ENCODE measurements at regions not wholly inside any gene's neighbourhood (a gene's known extent, or its start where the extent isn't known, plus 50 kb on each side); places are given as distances from the start of the nearest gene placed in this dataset.
"Not testable (repeated sequence)": the region's sequence is repeated elsewhere in the genome, so short reads cannot be mapped to it uniquely, and the experiment has no call there.

DNA sequence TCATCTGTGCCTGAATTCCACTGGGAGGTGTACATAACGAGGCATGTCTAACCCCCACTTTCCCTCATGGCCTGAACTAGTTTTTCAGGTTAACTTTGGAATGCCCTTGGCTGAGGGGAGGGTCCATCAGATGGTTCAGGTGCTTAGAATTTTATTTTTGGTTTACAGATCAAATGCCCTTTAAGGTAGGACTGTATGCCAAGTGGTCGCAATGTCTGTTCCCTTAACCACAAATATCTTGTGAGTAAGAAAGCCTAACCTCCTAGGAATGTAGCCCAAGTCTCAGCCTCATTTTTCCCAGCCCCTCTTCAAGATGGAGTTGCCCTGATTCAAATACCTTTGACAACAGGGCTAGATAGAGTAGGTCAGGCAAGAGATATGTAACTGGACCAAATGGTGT lies 78.4 kb downstream of the RNASET2 start:
- no peak for DNase-seq

DNA sequence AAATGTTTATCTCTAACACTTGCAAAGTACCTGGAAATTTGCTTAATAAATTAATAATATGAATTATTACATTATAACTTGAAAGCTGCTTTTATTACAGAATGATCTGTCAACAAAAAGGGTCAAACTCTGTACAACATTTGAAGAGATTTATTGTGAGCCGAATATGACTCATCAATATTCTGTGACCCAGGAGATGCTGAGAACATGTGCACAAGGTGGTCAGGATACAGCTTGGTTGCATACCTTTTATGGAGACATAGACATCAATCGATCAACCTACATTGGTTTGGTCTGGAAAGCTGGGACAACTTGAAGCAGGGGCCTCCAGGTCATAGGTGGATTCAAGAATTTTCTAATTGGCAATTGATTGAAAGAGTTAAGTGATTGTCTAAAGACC lies 79.0 kb downstream of the RNASET2 start:
- DNase-seq = no peak

DNA sequence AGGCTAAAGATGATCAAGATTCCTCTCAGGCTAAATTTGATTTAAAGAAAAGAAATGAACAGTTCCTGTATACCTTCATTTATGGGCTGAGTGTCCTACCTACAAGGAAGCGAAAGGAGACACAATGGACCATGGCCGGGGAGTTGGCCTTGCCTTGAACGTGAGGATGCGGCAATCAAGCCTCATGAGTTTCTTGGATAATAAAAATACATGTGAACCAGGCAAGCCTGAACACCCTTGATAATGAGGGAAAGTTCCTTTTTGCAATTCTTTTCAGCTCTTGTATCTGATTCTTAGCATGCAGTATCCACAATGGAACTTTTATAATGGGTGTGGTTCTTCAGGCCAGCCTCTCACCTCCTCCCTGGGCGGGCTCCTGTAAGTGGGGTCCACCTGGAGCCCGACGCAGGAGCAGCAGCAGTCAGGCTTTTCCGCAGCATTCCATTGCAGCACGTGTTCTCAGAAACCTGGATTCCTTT lies 83.8 kb downstream of the RNASET2 start:
- no peak for DNase-seq

DNA sequence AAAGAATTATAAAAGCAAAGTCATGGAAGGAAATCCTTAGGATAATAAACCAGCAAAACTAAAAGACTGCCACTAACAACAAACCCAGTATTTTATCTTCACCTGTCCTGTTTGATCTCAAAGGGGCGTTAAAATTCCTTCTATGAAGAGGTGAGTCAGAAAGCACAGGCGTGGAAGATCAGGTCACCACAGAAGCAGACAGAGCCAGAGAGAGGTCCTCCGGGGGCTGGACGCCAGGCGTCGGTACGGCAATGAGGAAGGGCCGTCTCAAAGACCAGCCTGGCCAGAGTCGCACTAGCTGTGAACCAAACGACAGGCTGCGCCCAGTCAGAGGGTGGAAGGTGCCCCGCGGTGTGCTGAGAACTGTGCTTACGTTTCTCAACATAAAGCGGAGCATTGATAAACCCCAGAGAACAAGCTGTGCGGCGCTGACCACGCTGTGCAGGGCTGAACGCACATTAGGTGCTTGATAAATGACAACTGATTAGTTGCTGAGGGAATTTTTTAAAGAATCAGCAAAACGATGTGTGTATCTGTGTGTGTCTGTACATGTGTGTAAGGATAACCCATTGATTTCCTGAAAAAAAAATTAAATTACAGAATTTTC lies 85.6 kb downstream of the RNASET2 start:
- DNase-seq = no peak

DNA sequence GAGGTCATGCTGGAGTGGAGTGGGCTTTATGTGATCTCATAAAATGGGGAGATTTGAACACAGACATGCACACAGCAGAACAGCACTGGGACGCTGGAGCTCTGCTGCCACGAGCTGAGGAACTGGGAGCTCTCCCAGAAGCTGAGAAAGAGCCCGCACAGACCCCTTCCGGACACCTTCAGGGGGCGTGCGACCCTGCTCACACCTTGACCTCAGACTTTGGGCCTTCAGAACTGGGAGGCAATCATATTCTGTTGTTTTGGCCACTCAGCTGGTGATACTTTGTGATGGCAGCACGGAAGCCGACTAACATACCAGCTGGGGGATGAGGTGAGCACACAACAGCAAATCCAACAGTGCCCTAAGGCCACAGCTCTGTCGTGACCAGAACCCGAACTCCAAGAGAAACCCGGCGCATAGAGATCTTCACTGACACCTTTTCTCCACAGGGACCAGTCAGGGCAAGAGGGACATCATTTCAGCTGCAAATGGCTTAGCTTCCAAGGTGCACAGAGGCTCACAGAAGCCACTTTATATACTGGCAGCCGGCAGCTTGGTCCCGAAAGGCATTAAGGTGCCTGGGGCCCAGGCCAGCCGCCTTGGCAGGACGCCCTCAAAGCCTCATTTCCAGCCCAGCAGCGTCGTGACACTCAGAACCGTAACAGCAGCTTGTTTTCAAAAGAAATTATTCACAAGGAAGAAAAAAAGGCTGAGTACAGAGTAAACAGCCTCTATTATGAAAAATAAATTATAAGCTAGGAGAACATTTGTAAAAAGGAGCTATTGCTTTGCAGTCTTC lies 89.3 kb downstream of the RNASET2 start:
- no peak for DNase-seq

DNA sequence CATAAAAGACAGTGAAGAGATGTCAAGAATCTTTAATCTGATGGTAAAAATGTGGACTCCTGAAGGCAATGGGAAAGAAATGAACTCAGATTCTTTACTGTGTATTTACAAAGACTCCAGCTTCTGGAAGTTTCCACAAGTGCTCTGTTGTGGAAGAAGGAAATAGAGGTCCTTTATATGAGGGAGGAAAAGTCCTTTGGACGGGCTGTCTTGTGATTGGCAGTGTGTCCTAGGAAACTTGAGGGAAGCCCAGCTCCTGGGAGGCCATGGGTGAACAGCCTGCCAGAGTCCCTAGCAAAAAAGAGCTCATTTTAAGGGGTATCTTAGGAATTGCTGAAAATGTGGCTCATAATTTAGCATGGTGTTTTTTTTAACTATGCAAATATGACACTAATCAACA lies 92.0 kb downstream of the RNASET2 start:
- no peak for DNase-seq

DNA sequence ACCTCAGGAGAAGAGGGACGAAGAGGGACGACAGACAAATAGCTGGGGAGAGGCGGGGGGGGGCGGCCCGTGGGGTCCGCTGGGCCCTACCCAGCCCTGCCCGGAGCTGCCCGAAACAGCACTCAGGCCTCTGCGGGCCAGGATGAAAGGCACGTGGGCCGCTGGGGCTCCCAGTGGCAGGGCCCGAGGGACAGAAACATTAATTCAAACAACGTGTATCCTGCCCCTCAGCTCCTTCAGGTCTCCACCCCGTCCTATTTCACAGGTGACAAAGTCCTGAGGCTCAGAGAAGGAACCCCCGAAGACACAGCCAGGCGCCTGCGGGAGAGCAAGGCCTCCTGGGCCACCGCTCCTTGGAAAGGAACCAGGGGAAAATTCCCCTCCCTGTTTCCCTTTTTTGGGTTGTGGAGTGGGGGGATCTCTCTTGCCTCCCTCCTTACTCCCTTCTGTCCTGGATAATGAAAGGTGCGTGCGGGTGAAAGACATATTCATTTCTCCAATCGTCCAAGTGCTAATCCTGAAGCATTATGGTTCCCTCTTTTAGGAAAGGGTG lies 93.3 kb downstream of the RNASET2 start:
- no peak for DNase-seq

DNA sequence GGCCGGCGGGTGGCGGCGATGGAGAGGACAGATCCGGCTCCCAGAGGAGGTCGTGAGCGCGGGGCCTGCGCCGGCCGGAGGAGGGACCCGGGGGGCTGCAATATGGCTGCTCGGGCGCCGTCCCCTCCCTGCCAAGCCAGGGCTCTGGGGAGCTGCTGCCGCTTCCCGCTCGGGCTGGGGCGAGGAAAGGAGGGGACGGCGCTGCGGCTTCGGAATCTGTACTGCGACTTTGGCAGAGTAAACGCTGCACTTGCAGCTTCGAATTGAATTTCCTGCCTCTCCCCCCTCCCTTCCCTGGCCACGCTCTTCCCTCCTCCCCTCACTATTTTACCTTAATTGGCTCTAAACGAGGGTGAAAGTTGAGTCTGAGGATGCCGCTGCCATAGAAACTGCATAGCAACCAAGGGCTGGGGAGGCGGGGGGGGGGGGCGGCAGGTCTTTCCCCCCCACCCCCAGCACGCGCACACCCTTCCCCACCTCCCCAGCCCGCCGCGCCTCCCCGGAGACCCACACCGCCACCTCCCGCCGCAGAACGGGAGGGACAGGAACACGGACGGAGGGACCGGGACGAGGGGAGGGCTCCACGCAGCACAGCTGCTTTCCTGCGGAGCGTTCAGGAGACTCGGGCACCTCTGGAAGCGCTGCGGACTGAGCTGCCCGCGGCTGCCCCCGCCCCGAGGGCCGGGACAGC lies 93.9 kb downstream of the RNASET2 start:
- DNase-seq = peak in 1 of 2 donors; percentile 33

DNA sequence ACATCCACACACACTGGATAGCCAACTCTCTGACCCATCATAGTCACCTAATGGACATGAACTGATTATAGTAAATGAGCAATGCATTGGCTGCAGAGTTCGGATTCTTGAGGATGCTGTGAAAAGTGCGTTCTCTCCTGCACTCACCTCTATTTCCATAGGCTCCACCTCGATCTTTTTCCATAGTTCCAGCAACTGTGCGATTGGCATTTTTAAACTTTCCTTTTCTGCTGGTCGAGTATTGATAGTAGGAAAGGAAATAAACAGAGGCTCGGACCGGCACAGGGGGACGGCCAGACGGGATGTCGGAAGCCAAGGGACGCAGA lies 94.4 kb downstream of the RNASET2 start:
- no peak for DNase-seq

DNA sequence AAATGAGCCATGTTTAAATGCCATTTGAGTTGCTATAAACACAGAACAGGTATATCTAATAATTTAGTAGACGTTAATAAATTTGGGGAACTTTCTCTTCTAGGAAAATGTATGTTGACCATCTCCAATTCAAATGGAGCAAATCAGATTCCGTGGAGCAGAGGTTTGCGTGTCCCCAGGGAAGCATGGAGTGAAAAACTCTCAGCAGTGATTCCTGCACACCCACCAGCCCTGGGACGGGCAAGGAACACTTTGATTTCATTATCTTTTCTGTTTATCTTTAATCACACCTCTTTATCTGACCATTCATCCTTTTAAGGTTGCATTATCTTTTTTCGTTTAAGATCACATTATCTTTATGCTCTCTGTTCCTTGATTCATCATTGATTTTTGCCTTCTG lies 95.0 kb downstream of the RNASET2 start:
- no peak for DNase-seq

DNA sequence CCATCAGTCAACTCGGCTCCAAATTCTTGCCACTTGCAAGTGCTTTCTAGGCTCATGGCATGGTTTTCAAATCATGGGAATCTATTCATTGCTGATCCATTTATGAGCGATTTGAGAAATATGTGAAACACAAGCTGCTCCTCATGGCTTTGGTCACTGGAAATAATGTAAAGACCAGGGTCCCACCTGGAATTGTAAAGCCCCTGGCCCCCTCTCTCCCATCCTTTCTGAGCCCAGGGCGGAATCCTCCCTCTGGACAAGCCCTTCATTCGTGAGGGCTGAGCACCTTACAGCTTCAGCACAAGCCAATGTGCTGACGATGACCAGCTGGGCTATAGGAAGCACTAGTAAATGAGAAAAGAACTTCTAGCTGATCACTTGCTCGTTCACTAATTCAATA lies 96.0 kb downstream of the RNASET2 start:
- no peak for DNase-seq

DNA sequence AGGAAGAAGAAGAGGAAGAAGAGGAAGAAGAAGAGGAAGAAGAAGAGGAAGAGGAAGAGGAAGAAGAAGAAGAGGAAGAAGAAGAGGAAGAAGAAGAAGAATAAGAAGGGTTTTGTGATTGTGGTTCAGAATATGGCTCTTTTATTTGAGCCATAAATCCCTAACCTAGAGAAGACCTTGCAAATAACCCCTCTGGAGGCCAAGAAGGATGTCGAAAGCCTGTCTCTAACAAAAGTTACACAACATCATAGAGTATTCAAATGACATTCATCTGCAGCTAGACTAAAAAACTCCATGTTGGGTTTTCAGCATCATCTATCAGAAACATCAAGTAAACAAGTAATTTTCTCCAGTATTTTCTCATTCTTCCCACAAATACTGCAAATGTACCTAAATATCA lies 100.9 kb downstream of the RNASET2 start:
- DNase-seq = no peak

DNA sequence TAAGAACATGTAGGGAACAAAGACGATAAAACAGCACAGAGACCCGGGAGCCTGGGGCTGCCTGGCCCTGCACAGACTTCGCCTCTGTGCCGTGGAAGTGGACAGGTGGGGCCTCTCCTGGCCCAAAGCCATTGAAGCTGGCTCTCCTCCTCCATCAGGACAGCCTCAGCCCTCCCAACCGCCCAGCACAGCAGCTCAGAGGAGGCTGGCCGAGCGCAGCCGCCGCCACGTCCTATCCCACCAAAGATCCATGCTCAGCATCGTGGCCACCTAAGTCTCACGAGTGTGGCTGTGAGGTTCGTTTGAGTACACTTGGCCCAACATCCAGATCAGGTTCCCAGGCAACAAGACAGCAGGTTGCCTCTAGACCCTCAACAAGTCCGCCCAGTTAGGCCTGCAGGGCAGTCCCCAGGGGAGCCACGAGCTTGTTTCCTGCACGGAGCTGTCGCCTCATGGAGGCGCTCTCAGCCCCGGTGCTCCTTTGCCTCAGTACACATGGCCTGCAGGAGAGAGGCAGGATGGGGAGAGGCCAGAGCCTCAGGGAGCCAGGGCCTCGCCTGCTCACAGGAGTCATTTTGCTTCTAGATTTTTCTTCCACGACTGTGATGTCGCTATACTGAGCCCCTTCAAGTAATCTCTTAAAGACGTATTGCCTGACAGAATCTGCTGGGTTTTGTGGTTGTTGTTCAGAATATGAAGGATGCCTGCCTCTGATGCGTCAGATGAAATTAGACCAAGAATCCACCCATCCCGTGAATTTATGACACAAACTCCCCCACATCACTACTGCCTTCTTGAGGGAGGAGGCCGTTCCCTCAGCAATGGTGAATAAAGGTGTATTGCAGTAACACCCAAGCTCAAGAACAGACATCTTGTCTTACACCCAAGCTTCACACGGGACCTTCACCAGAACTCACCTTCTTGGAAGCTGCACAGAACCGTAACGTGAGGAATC lies 102.7 kb downstream of the RNASET2 start:
- DNase-seq = no peak

DNA sequence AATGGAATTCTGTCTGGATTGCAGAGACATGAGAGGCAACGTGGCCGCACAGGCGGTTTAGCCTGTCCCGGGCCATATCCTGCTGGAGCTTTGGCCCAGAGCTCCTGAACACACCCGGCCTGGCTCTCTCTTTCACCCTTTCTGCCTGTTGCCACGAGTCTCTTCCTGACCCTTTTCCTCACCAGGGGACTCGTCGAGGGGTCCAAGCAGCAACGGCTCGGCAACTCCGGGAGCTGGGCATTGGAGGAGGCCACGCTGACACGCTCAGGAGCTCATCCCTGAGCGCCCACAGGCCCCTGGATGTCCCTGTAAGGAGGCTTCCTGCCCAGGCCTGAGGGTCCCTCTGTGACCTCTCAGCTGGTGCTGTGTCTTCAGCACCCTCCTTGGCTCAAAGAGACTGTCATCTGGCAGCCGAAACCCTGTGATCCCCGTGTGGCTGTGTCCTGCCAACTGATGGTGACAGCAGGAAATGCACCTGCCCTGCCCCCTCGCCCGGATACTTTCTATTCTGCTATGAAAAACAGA lies 103.8 kb downstream of the RNASET2 start:
- no peak for DNase-seq

DNA sequence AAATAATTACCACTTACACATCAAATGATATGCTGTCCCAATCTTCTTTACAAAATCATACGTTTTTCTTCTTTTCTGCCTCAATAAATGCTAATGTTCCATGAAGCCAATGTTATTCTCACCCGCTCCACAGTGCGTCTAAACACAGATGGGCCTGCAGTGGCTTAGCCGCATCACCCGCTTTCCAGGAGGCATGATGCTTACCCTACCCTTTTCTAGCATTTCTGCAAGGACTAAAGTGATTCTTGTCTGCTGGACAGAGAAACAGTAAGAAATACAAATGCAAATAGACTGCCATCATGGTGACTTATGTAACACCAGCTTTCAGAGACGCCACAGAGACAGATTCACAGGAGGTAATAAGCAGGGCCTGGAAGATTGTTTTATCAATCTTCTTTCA lies 104.4 kb downstream of the RNASET2 start:
- peak in 1 of 2 donors; percentile 77 for DNase-seq

DNA sequence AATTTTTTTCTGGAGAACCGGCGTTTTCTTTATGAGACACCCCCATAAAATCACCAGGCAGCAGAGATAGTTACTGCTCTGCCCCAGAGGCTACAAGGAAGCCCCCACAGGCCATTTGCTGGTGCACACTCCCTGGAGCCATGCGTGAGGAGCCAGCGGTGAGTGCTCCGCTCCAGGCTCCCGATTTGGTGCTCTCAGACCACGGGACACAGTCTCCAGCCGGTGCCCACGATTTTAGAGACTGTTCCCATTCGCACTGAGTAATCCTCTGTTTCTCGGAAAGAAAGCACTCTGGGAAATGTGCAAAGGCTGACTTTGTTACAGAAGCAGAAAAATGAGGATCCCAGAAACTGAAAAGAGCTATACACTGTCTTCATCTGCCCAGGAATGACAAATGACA lies 104.9 kb downstream of the RNASET2 start:
- DNase-seq = no peak

DNA sequence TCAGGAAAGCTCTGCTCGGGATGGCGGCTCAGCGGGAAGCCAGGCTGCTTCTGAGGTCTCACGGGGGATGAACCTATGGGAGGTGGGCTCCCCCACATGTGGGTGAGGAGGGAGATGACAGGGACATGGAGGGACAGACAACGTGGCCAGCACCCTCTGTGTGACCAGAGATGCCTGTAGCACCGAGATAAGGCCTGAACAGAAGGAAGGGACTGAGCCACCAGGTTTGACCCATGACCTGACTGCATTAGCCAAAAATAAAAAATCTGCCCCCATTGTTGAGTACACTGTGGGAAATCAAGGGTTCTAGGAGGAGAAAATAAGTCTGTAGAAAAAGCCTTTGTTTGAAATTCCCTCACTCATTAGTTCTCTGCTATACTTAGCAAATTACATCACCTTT lies 105.7 kb downstream of the RNASET2 start:
- no peak for DNase-seq

DNA sequence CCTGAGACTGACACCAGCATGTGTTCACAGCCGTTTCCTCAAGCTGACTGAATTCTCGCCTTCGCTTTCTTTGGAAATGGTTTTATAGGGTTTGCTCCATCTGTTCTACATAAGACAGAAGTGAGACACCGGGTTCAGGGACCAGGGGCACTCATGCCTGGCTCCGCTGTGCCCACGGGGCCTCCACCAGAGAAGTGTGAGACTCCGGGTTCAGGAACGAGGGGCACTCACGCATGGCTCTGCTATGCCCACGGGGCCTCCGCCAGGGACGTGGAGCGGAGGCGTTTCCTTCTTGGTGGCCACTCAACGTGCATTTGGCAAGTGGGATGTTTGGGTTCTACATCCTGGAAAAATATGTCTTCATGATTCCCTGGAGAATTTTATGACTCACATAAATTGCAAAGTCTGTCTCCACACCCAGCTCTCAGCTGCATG lies 106.6 kb downstream of the RNASET2 start:
- DNase-seq = no peak

DNA sequence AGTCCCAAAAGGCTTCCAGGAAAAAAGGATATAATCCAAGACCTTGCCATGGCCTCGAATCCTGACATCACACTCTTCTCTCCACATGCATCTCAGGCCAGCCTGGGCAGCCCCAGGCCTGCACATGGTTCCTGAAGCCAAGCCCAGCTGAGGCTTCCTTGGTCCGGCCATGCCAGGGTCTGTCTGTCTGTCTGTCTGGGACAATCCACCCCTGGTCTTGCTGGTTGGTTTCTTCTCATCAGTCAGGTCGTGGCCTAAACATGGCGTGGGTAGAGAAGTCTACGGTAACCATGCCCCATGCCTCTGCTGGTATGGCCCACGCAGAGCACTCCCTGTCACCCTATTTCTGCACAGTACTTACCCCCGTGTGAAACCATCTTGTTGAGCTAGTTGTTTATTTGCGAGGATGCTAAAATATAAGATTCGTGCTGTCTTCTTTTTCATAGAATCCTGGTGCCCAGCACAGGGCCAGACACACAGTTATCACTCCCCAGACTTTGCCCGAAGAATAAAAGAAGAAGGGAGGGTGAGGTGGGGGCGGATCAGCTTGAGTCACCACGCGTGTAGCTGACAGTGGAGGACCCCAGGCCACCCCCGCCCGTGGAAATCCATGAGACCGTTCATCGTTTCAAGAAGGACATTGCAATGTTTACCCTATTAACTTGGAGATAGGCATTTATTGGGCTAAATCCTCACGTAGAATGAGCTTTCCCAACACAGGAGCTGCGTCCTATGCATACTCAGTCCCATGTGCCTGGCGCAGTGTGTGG lies 107.2 kb downstream of the RNASET2 start:
- DNase-seq = no peak

DNA sequence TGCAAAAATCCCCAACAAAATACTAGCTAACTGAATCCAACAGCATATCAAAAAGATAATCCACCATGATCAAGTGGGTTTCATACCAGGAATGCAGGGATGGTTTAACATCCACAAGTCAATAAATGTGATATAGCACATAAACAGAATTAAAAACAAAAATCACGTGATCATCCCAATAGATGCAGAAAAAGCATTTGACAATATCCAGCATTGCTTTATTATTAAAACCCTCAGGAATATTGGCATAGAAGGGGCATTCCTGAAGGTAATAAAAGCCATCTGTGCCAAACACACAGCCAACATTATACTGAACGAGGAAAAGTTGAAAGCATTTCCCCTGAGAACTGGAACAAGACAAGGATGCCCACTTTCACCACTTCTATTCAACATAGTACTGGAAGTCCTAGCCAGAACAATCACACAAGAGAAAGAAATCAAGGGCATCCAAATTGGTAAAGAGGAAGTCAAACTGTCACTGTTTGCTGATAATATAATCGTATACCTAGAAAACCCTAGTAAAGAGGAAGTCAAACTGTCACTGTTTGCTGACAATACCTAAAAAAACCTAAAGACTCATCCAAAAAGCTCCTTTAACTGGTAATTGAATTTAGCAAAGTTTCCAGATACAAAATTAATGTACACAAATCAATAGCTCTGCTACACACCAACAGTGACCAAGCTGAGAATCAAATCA lies 109.8 kb downstream of the RNASET2 start:
- not testable (repeated sequence) for DNase-seq

DNA sequence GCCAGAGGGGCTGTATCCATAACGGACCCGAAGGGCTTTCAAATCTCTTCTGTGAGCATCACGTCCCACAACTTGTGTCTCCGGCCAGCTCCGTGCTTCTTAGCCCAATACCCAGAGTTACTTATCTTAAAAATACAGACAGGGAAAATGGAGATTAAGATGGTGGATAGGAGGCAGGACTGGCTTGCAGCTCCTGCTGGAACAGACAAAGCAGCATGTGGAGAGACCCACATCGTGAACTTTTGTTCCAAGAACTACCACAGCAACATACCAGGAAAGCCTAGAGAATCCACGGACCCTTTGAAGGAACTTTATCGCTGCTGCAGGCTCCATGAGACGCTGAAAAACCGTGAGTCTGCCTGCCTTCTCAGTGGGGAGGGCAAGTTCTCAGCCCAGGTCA lies 113.7 kb downstream of the RNASET2 start:
- no peak for DNase-seq

All from hippocampal formation (tissue), 2 donors.